ENCODE measurements at regions not wholly inside any gene's neighbourhood (a gene's known extent, or its start where the extent isn't known, plus 50 kb on each side); places are given as distances from the start of the nearest gene placed in this dataset.

DNA sequence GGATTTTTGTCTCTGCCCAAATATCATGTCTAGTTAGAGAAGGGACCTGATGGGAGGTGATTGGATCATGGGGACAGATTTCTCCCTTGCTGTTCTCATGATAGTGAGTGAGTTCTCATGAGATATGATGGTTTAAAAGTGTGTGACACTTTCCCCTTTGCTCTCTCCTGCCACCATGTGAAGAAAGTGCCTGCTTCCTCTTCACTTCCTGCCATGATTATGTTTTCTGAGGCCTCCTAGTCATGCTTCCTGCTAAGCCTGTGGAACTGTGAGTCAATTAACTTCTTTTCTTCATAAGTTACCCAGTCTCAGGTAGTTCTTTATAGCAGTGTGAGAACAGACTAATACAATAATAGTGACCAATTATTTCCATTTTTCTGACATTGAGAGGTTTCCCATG lies 167.3 kb upstream of the CYRIA start:
- H3K4me1 Mint-ChIP-seq (ENCODE audit: unreplicated experiment), result no peaks in the 10 kb centered on the region
- no peaks in the 10 kb centered on the region for H3K36me3 Mint-ChIP-seq (ENCODE audit: unreplicated experiment)
- no peak overlapping the region for H3K4me3 Mint-ChIP-seq (ENCODE audit: unreplicated experiment)
- no peaks in the 10 kb centered on the region for H3K27me3 Mint-ChIP-seq (ENCODE audit: unreplicated experiment)
- TF ChIP-seq, protein P1, sequence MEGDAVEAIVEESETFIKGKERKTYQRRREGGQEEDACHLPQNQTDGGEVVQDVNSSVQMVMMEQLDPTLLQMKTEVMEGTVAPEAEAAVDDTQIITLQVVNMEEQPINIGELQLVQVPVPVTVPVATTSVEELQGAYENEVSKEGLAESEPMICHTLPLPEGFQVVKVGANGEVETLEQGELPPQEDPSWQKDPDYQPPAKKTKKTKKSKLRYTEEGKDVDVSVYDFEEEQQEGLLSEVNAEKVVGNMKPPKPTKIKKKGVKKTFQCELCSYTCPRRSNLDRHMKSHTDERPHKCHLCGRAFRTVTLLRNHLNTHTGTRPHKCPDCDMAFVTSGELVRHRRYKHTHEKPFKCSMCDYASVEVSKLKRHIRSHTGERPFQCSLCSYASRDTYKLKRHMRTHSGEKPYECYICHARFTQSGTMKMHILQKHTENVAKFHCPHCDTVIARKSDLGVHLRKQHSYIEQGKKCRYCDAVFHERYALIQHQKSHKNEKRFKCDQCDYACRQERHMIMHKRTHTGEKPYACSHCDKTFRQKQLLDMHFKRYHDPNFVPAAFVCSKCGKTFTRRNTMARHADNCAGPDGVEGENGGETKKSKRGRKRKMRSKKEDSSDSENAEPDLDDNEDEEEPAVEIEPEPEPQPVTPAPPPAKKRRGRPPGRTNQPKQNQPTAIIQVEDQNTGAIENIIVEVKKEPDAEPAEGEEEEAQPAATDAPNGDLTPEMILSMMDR (IDR thresholded peaks at IDR 0.05), result no peak
- no peaks in the 10 kb centered on the region for H3K9me3 Mint-ChIP-seq (ENCODE audit: unreplicated experiment)
- DNase-seq (ENCODE audit: extremely low spot score, unreplicated experiment), result no peak
- no peak overlapping the region for H3K27ac Mint-ChIP-seq (ENCODE audit: unreplicated experiment)

DNA sequence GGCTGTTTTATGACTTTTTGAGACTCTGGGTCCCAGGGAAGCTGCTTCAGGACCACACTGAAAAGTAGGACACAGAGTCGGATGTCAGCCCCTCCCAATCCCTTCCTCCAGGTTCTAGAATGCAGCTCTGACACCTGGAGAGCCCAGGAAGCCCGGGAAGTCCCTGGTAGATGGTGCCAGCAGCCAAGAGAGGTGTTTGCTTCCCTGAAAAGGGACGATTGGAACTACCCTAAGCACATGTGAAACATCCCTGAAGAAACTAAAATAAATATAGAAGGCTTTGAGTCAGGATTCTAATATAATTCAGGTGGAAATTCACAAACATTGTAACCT lies 163.2 kb upstream of the CYRIA start:
- TF ChIP-seq, protein P1 (IDR thresholded peaks at IDR 0.05), result no peak
- peaks cover 4% of the 10 kb centered on the region for H3K9me3 Mint-ChIP-seq (ENCODE audit: unreplicated experiment)
- no peak overlapping the region for H3K27ac Mint-ChIP-seq (ENCODE audit: unreplicated experiment)
- no peaks in the 10 kb centered on the region for H3K27me3 Mint-ChIP-seq (ENCODE audit: unreplicated experiment)
- no peak overlapping the region for H3K4me3 Mint-ChIP-seq (ENCODE audit: unreplicated experiment)
- H3K4me1 Mint-ChIP-seq (ENCODE audit: unreplicated experiment), result no peaks in the 10 kb centered on the region
- DNase-seq (ENCODE audit: extremely low spot score, unreplicated experiment), result no peak
- H3K36me3 Mint-ChIP-seq (ENCODE audit: unreplicated experiment), result no peaks in the 10 kb centered on the region

DNA sequence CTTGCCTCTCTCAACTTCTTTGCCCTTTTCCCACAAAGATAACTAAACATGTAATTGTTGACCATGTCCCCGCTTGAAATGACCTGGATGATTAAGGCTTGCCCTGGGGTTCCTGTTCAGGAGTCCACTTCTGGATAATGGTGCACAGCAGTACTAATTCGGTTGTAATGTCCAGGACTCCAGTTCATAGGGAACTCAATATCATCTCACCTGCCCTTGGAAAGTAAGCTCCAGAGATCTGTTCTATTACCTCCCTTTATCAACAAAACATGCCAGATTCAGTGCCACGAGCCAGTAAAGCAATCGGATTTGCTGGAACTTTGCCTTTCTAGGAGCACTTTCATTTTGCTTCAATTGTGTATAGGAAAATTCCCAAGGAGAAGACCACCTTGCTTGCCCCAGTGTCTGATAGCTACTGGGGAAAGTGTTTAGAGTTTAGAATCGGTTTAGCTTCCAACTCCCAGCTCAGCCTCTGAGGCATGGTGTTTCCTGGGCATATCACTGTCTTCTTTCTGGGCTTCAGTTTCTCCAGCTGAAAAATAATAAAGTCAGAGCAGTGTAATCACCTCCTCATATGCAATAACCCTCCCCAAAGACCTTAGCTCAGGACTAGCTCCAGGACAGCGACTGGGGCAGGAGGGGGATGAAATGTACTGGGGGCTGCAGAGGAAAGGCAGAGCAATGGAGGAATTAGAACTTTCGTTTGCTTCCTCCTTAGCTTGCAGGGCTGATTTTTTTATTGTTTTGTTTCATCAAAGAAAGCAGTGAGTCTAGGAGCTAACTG lies 162.6 kb upstream of the CYRIA start:
- Mint-ChIP-seq H3K4me3 (ENCODE audit: unreplicated experiment) (no peak overlapping the region), H3K27me3 (ENCODE audit: unreplicated experiment) (no peaks in the 10 kb centered on the region), H3K9me3 (ENCODE audit: unreplicated experiment) (peaks cover 4% of the 10 kb centered on the region), H3K27ac (ENCODE audit: unreplicated experiment) (no peak overlapping the region), H3K4me1 (ENCODE audit: unreplicated experiment) (no peaks in the 10 kb centered on the region), H3K36me3 (ENCODE audit: unreplicated experiment) (no peaks in the 10 kb centered on the region)
- TF ChIP-seq, protein P1 (IDR thresholded peaks at IDR 0.05), result no peak
- DNase-seq (ENCODE audit: extremely low spot score, unreplicated experiment), result no peak

DNA sequence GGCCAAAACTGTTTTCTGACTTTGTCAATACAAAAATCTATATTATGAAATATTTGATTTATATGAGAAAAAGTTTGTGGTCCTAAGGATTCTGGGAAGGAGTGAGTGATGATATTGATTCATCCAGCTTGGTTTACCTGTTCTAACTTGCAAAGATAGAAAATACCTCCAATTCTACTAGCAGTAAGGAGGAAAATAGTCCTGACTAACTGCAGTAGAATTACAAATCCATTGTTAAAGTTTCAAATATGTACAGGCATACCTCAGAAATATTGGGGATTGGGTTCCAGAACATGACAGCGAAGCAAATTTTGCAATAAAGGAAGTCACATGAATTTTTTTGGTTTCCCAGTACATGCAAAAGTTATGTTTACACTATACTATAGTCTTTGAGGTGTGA lies 158.8 kb upstream of the CYRIA start:
- Mint-ChIP-seq H3K36me3 (ENCODE audit: unreplicated experiment) (no peaks in the 10 kb centered on the region), H3K27me3 (ENCODE audit: unreplicated experiment) (no peaks in the 10 kb centered on the region), H3K4me3 (ENCODE audit: unreplicated experiment) (no peak overlapping the region), H3K27ac (ENCODE audit: unreplicated experiment) (no peak overlapping the region), H3K9me3 (ENCODE audit: unreplicated experiment) (peaks cover 4% of the 10 kb centered on the region), H3K4me1 (ENCODE audit: unreplicated experiment) (no peaks in the 10 kb centered on the region)
- DNase-seq (ENCODE audit: extremely low spot score, unreplicated experiment), result no peak
- TF ChIP-seq, protein P1 (IDR thresholded peaks at IDR 0.05), result no peak

DNA sequence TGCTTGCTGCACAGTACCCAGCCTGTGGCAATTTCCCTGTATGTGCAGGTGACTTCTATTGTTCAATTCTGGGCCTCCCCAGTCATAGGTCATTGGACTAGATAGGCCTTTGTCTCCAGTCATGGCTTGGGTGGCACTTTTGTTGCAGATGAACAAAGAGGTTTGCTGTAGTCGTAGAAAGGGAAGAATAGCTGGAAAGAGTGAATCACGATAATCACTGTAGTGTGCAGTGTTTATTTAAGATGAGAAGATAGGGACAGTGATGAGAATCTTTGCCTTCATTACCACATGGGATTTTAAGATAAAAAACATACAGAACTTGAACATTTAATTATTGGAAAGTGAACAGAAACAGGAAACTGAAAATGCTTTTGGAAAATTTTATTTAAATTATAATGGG lies 156.1 kb upstream of the CYRIA start:
- Mint-ChIP-seq H3K27me3 (ENCODE audit: unreplicated experiment) (no peaks in the 10 kb centered on the region), H3K27ac (ENCODE audit: unreplicated experiment) (no peak overlapping the region), H3K4me1 (ENCODE audit: unreplicated experiment) (no peaks in the 10 kb centered on the region)

More for the DNA sequence above, 156.1 kb upstream of the CYRIA start:
- DNase-seq (ENCODE audit: extremely low spot score, unreplicated experiment), result no peak
- TF ChIP-seq, protein P1 (IDR thresholded peaks at IDR 0.05), result no peak
- Mint-ChIP-seq H3K9me3 (ENCODE audit: unreplicated experiment) (peaks cover 4% of the 10 kb centered on the region), H3K4me3 (ENCODE audit: unreplicated experiment) (no peak overlapping the region), H3K36me3 (ENCODE audit: unreplicated experiment) (no peaks in the 10 kb centered on the region)

All from osteocyte (in vitro differentiated cells).